GM21515 (cell line): ENCODE measurements at regions not wholly inside any gene's neighbourhood (a gene's known extent, or its start where the extent isn't known, plus 50 kb on each side); places are given as distances from the start of the nearest gene placed in this dataset.
"Not testable (repeated sequence)": the region's sequence is repeated elsewhere in the genome, so short reads cannot be mapped to it uniquely, and the experiment has no call there.

Source experiments
- ATAC-seq: cut with Tn5 transposase; IDR thresholded peaks from one replicate; pipeline ENCODE4 v1.9.1; 2021; ENCODE audit not compliant: unreplicated experiment

DNA sequence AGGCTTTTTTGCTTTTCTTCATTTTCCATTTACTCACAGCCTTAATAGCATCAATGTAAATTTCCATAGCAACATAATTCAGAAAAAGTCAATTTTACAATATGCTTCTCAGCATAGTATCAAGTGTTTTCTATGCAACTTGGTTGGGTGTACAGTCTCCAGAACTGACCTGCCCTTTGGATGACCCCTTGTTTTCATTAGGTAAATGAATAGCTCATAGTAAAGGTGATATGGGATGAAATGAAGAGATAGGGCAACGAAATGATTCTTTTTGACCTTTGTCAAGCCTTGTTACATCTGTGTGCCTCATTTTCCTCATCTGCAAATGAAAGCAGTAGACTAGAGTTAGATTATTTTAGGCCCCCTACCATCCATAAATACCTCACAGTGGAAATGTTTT lies 1081.0 kb downstream of the TMTC2 start:
- no peak for ATAC-seq

- no peak for ATAC-seq
These were observed 1076.7 kb downstream of the TMTC2 start for GRCh38 chr12:83763425-83763824.

GRCh38 chr12:83759906-83760305 lies 1073.2 kb downstream of the TMTC2 start:
- no peak for ATAC-seq

DNA sequence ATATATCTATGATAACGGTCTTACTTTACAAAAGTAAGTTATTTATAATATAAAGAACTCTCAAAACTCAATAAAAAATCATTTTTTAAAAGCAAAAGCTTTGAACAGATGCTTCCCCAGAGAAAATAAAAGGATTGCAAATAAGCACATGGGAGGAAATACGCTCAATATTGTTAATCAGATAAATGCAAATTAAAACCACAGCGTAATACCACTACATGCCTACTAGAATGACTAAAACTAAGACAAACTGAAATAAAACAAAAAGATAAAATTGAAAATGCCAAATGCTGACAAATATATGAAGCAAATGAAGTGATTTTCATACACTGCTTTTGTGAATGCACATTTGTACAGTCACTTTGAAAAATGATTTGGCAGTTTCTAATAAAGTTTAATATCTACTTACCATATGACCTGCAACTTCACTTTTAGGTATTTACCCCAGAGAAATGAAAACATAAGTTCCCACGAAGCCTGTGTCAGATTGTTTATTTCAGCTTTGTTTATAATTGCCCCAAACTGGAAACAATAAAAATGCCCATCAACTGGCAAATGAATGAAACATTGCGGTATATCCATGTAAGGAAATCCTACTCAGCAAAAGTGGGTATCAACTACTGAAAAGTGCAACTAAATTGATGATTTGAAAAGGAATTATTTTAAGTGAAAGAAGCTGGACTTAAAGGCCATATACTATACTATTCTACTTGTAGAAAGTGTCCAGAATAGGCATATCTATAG lies 1072.4 kb downstream of the TMTC2 start:
- ATAC-seq = no peak

DNA sequence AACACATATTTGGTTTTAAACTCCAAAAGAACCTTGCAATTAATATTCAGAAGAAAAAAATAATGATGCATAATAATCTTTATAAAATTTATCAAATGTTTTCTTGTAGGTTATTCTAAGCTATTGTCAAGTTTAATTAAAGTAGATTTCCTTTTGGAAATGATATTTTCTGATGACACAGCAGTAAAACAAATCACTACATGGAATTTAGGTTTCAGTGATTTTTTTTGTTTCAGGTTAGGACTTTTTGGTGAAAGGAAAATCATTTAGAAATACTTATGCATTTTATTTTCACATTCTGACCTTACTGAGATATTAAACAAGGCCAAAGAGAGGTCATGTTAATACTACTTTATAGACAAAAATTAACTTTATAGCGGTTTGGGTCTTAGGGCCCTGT lies 1067.2 kb downstream of the TMTC2 start:
- ATAC-seq = no peak

DNA sequence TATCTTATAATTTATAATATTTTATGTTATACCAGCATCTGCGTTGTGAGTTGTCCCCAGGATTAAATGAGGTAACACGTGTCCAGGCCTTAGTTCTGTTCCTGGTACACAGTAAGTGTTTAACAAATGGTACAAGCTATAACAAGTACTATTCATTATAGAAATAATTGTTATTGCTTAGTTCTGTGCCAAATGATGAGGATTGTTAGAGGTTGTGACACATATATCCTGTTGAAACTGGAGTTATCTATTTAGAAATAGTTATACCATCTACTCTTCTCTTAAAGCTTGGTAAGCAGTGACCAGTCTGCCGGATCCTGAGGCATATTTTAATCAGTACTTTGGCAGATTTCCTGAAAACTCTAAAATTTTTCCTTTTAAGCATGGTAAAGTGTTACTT lies 1066.5 kb downstream of the TMTC2 start:
- ATAC-seq = no peak

GRCh38 chr12:83739607-83740006 lies 1052.9 kb downstream of the TMTC2 start:
- no peak for ATAC-seq

DNA sequence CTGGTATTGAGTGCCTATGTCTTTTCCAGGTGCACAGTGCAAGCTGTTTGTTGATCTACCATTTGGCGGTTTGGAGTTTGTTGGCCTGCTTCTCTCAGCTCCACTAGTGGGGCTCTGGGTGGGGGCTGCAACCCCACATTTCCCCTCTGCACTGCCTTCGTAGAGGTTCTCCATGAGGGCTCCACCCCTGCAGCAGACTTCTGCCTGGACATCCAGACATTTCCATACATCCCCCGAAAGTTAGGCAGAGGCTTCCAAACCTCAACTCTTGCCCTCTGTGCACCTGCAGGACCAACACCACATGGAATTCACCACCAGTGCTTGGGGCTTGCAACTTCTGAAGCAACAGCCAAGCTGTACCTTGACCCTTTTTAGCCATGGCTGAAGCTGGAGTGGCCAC lies 1024.1 kb downstream of the TMTC2 start:
- ATAC-seq = no peak

GRCh38 chr12:83709899-83710298 lies 1023.2 kb downstream of the TMTC2 start:
- no peak for ATAC-seq

GRCh38 chr12:83700838-83701237 lies 1014.1 kb downstream of the TMTC2 start:
- ATAC-seq = no peak

DNA sequence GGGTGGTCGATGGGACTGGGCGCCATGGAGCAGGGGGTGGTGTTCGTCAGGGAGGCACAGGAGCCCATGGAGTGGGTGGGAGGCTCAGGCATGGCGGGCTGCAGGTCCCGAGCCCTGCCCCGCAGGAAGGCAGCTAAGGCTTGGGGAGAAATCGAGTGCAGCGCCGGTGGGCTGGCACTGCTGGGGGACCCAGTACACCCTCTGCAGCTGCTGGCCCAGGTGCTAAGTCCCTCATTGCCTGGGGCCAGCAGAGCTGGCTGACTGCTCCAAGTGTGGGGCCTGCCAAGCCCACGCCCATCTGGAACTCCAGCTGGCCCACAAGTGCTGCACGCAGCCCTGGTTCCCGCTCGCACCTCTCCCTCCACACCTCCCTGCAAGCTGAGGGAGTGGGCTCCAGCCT lies 1009.6 kb downstream of the TMTC2 start:
- ATAC-seq = not testable (repeated sequence)

DNA sequence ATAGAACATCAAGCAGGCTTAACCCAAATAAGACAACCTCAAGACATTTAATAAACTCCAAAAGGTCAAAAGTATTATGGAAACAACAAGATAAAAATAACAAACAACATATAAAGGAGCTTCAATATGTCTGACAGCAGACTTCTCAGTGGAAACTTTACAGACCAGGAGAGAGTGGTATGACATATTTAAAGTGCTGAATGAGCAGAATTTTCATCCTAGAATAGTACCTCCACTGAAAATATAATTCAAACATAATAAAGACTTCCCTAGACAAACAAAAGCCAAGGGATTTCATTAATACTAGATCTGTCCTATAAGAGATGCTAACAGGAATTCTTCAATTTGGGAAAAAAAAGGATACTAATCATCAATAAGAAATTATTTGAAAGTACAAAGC lies 1005.0 kb downstream of the TMTC2 start:
- ATAC-seq = no peak

DNA sequence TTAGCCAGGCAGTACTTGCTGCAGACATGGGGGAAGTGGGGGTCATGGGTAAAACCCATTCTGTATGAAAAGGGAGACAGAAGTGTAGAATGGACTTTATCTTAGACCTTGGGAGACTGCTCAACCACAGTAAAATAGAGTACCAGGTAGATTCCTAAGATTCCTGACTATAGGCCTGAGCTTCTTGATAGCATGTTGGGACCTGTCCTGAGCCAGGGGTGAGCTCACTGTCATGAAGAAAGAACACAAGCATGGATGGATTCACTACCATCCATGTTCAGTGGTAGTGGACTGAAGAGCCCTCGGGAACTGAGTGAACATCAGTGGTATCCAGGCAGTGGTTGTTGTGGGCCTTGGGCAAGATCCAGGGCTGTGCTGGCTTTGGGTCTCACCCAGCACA lies 1003.8 kb downstream of the TMTC2 start:
- no peak for ATAC-seq

DNA sequence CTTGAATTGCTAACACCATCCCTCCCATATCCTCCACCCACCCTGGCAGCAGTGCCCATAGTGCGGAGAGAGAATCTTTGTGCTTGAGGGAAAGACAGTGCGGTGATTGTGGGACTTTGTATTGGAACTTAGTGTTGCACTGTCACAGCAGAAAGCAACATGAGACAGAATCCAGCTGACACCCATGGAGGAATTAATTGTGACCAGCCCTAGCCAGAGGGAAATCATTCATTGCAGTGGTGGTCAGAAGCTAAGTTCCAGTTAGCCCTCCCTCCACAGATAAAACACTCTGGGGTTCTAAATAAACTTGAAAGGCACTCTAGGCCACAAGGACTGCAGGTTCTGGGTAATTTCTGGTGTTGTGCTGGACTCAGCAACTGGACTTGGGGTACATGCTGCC lies 1002.6 kb downstream of the TMTC2 start:
- ATAC-seq = no peak

DNA sequence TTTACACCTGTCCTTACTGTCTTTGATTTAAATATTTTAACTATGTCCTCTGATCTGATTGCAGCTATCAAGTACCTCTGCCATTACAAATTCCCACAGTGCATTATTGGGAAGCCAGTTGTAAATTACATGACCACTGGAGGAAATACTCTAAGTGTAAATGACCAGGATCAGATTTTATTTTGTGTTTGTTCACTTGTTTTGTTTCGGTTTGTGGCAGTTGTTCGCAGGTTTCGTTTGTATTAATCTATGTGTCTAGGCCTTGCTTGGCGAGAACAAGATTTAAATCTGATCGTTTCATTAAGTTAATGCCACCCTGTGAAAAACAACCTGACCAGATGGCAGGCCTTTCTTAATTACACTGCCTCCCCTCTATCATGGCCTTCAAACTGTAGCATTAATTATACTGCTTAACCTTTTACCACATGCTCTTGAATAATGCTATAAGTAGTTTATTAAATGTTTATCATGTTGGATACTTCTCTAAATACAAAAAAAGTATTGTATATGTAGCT lies 990.1 kb downstream of the TMTC2 start:
- no peak for ATAC-seq

GRCh38 chr12:83666690-83667089 lies 980.0 kb downstream of the TMTC2 start:
- ATAC-seq = no peak

- no peak for ATAC-seq
These were observed 979.0 kb downstream of the TMTC2 start for GRCh38 chr12:83665634-83666218.

DNA sequence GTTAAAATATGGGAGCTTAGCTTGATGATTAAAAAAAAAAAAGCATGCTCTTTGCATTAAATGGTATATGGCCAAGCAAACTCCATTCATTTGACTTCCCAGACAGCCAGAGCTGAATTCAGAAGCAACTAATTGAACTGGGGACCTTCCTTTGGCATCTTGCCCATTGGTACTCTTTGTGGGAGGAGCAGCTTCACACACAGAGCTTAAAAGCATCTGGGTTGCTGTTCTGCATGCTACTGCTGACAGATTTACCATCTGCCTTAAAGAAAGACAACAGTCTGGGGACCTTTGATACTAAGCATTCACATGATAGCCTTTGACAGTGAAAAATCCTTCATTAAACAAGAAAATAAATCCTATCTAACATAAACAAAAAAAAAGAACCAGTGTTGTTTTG lies 977.9 kb downstream of the TMTC2 start:
- ATAC-seq = no peak

GRCh38 chr12:83660727-83661358 lies 974.1 kb downstream of the TMTC2 start:
- ATAC-seq = no peak

DNA sequence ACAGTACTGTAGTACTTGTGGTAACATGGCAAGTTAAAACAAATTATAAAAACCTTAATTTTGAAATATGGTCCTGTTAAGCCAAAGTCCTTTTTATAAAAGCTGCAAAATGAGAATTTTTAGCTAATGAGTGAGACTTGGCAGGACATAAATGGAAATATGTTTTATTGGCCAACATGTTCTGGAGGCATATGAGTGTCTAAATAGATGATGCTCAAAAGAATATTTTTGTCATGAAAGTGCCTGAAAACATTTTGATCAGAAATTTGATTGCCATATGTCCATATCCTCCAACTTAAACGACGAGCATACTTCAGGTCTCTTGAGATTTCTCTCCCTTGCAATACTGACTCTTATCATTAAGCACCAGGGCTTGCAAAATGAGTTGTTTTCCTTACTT lies 972.6 kb downstream of the TMTC2 start:
- no peak for ATAC-seq

DNA sequence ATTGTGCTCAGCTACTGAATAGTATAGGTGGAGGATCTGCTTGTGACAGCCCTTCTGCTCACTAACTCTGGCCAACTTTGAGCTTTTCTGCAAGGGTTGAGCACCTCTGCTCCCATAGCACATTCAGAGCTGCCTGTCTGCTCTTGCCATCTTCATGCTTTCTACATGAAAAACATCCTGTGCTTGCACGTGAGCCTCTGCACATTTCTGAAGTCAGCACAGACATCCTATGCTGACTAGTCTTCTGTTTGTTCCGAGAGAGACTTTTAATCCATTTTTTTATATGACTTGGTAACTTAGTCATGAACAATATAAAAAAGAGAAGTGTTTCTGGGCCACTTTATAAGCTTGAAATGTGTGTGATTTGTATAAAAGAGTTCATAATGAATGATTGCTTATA lies 969.3 kb downstream of the TMTC2 start:
- ATAC-seq = no peak

DNA sequence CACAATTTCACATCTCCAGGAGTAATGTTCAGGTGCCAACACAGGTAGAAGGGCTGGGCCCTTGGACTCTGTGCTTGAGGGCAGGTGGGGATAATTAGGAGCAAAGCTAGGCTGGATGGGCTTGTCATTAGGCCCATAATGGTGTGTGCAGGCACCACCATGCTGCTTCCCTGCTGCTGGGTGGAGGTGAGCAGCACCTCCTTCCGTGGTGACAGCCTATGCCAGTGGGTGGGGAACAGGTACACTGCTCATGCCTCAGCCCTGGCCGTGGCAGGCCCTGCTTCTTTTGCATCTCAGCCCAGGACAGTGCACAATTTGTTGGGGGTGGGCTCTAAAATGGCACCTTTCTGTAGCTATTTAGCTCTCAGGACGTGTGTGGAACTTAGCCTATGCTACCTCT lies 955.5 kb downstream of the TMTC2 start:
- ATAC-seq = no peak
